GM23338 (cell line): ENCODE measurements at regions not wholly inside any gene's neighbourhood (a gene's known extent, or its start where the extent isn't known, plus 50 kb on each side); places are given as distances from the start of the nearest gene placed in this dataset.

Experiments used
- ATAC-seq: fragments of 200-7000 bp; cut with Tn5 transposase; 3 replicates; pipeline ENCODE4 v1.9.1; 2020
- DNase-seq: peaks from one replicate; pipeline ENCODE4 v3.0.0-alpha.2; 2015; ENCODE audit warnings: low spot score
- H2AFZ ChIP-seq: fragments of 200-600 bp; sonication (generic); 2 replicates; pipeline ENCODE4 v1.8.0; 2016; ENCODE audit warnings: antibody characterized with exemption, mild to moderate bottlenecking, moderate library complexity
- H3F3A ChIP-seq: fragments of 200-600 bp; sonication (generic); replicated peaks from 2 replicates; pipeline ENCODE4 v1.8.0; 2017; ENCODE audit warnings: antibody characterized with exemption, mixed run types, low read depth
- H3K27ac ChIP-seq: fragments of 200-600 bp; sonication (generic); 2 replicates; pipeline ENCODE4 v1.6.1; 2016; ENCODE audit warnings: low read depth
- H3K27me3 ChIP-seq: fragments of 200-600 bp; sonication (generic); 2 replicates; pipeline ENCODE4 v1.8.0; 2016; ENCODE audit warnings: mild to moderate bottlenecking, mixed run types, moderate library complexity; ENCODE audit not compliant: insufficient read depth
- H3K36me3 ChIP-seq: fragments of 200-600 bp; sonication (generic); 2 replicates; pipeline ENCODE4 v1.8.0; 2016; ENCODE audit warnings: mild to moderate bottlenecking; ENCODE audit not compliant: insufficient read depth
- H3K4me1 ChIP-seq: fragments of 200-600 bp; sonication (generic); 2 replicates; pipeline ENCODE4 v1.8.0; 2016; ENCODE audit warnings: mild to moderate bottlenecking, moderate library complexity; ENCODE audit not compliant: insufficient read depth
- H3K4me2 ChIP-seq: fragments of 200-600 bp; sonication (generic); 2 replicates; pipeline ENCODE4 v1.7.1; 2017; ENCODE audit warnings: mixed run types
- H3K4me3 ChIP-seq: fragments of 200-600 bp; sonication (generic); 2 replicates; pipeline ENCODE4 v1.6.1; 2016; ENCODE audit warnings: mixed run types
- H3K79me2 ChIP-seq: fragments of 200-600 bp; sonication (generic); replicated peaks from 2 replicates; pipeline ENCODE4 v1.8.0; 2017; ENCODE audit warnings: mild to moderate bottlenecking; ENCODE audit not compliant: insufficient read depth
- H3K9me2 ChIP-seq: fragments of 200-600 bp; sonication (generic); 2 replicates; pipeline ENCODE4 v1.8.0; 2017; ENCODE audit not compliant: insufficient read depth
- H4K20me1 ChIP-seq: fragments of 200-600 bp; sonication (generic); replicated peaks from 2 replicates; pipeline ENCODE4 v1.8.0; 2017; ENCODE audit warnings: mild to moderate bottlenecking; ENCODE audit not compliant: insufficient read depth
- H3K27ac Mint-ChIP-seq: 2 replicates; pipeline ENCODE4 v1.8.0; 2020; ENCODE audit warnings: inconsistent platforms, mild to moderate bottlenecking, moderate library complexity, mixed read lengths
- H3K27me3 Mint-ChIP-seq: 3 replicates; pipeline ENCODE4 v1.8.0; 2022; ENCODE audit warnings: low read depth, mild to moderate bottlenecking, moderate library complexity, mixed read lengths, inconsistent platforms; ENCODE audit not compliant: insufficient read depth, poor library complexity
- H3K36me3 Mint-ChIP-seq: 3 replicates; pipeline ENCODE4 v1.8.0; 2021; ENCODE audit warnings: low read depth, mild to moderate bottlenecking, inconsistent platforms, moderate library complexity, mixed read lengths
- H3K4me1 Mint-ChIP-seq: 3 replicates; pipeline ENCODE4 v1.8.0; 2020; ENCODE audit warnings: mild to moderate bottlenecking, inconsistent platforms, mixed read lengths
- H3K4me3 Mint-ChIP-seq: 3 replicates; pipeline ENCODE4 v1.8.0; 2021; ENCODE audit warnings: moderate library complexity, mild to moderate bottlenecking, inconsistent platforms, mixed read lengths
- H3K9me3 Mint-ChIP-seq: 3 replicates; pipeline ENCODE4 v1.8.0; 2020; ENCODE audit warnings: moderate library complexity, mild to moderate bottlenecking, inconsistent platforms, mixed read lengths
- CREB1 ChIP-seq: fragments of 250-450 bp; sonication (Bioruptor Pico); IDR thresholded peaks from 2 replicates; pipeline ENCODE4 v1.5.0; 2020; ENCODE audit warnings: low read depth, mild to moderate bottlenecking, moderate library complexity
- EZH2 ChIP-seq: fragments of 200-600 bp; sonication (generic); IDR thresholded peaks from one replicate; pipeline ENCODE4 v1.8.0; 2017; ENCODE audit warnings: antibody characterized with exemption, mild to moderate bottlenecking, low read depth; ENCODE audit not compliant: unreplicated experiment
- EZH2phosphoT487 ChIP-seq: fragments of 200-600 bp; sonication (generic); IDR thresholded peaks from one replicate; pipeline ENCODE4 v1.8.1; 2018; ENCODE audit warnings: antibody characterized with exemption; ENCODE audit not compliant: unreplicated experiment
- POLR2AphosphoS5 ChIP-seq: IDR thresholded peaks from 2 replicates; pipeline ENCODE4 v1.6.1; 2016; ENCODE audit warnings: antibody characterized with exemption, low read depth
- STAT1 ChIP-seq: IDR thresholded peaks from one replicate; pipeline ENCODE4 v1.6.1; 2016; ENCODE audit warnings: antibody characterized with exemption; ENCODE audit not compliant: unreplicated experiment
- ZNF114 ChIP-seq: fragments of 250-450 bp; sonication (Bioruptor Pico); IDR thresholded peaks from 2 replicates; pipeline ENCODE4 v1.5.0; 2020; ENCODE audit warnings: mild to moderate bottlenecking, moderate library complexity
- ZNF331 ChIP-seq: fragments of 250-450 bp; sonication (Bioruptor Pico); IDR thresholded peaks from 2 replicates; pipeline ENCODE4 v1.5.0; 2020; ENCODE audit warnings: low read depth, mild to moderate bottlenecking, moderate library complexity
- ZNF462 ChIP-seq: fragments of 250-450 bp; sonication (Bioruptor Pico); IDR thresholded peaks from 2 replicates; pipeline ENCODE4 v1.5.0; 2020; ENCODE audit warnings: mild to moderate bottlenecking, moderate library complexity
- TF ChIP-seq, protein P1 (sequence below), 2 experiments: fragments of 200-600 bp in 1 of 2; sonication (generic) in 1 of 2; conservative IDR thresholded peaks; 2 replicates each; pipeline versions ENCODE4 v1.5.1 to v1.6.1; 2016 to 2017; ENCODE audit warnings: antibody characterized with exemption in 2 of 2, low read depth in 2 of 2, mild to moderate bottlenecking in 2 of 2, moderate library complexity in 1 of 2
- TF ChIP-seq, protein P2 (sequence below): IDR thresholded peaks from 2 replicates; pipeline ENCODE4 v1.6.1; 2016; ENCODE audit warnings: antibody characterized with exemption
- TF ChIP-seq, protein P3 (sequence below): IDR thresholded peaks from one replicate; pipeline ENCODE4 v1.6.1; 2018; ENCODE audit warnings: antibody characterized with exemption; ENCODE audit not compliant: unreplicated experiment

DNA sequence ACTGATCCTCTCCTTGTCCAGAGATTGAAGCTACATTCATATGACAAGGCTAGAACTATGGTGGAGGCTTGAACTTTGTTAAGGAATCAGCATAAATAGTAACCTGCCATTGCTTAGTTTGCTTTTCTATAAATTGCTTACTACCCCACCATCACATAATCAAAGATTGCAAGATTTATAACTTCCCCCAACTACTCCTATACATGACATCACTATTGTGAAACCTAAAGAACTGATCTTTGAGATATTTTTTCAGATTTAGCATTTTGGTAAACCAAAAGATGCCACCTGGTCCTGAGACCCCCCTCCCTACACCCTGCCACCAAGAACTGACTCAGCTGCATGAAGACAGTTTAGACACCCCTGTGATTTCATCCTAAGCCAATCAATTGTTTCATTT, 385.3 kb downstream of the CDC5L start:
- no peak for ATAC-seq
- no peaks in the 10 kb centered on the region for H3K79me2 ChIP-seq
- H3K4me3 Mint-ChIP-seq = no peak overlapping the region
- H3K9me3 Mint-ChIP-seq = peaks cover 21% of the 10 kb centered on the region
- no peak overlapping the region; the same call in 1 of the 2 replicates for H2AFZ ChIP-seq
- H3F3A ChIP-seq = no peaks in the 10 kb centered on the region
- H3K27ac ChIP-seq = no peak overlapping the region
- no peak for DNase-seq
- peaks cover 6% of the 10 kb centered on the region; the same call in 1 of the 2 replicates for H3K36me3 ChIP-seq
- H3K27me3 ChIP-seq = no peaks in the 10 kb centered on the region
- H3K27ac Mint-ChIP-seq = no peak overlapping the region
- H3K9me2 ChIP-seq = peaks cover 8% of the 10 kb centered on the region; the same call in 1 of the 2 replicates
- TF ChIP-seq, protein P1, sequence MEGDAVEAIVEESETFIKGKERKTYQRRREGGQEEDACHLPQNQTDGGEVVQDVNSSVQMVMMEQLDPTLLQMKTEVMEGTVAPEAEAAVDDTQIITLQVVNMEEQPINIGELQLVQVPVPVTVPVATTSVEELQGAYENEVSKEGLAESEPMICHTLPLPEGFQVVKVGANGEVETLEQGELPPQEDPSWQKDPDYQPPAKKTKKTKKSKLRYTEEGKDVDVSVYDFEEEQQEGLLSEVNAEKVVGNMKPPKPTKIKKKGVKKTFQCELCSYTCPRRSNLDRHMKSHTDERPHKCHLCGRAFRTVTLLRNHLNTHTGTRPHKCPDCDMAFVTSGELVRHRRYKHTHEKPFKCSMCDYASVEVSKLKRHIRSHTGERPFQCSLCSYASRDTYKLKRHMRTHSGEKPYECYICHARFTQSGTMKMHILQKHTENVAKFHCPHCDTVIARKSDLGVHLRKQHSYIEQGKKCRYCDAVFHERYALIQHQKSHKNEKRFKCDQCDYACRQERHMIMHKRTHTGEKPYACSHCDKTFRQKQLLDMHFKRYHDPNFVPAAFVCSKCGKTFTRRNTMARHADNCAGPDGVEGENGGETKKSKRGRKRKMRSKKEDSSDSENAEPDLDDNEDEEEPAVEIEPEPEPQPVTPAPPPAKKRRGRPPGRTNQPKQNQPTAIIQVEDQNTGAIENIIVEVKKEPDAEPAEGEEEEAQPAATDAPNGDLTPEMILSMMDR (conservative IDR thresholded peaks at IDR 0.05; ENCODE audit: low read depth in 2 of 2) = no peak
- TF ChIP-seq EZH2phosphoT487 (no peak), ZNF114 (CRISPR knock-in tag) (no peak), POLR2AphosphoS5 (no peak), CREB1 (no peak), ZNF331 (no peak), STAT1 (no peak), ZNF462 (CRISPR knock-in tag) (no peak), EZH2 (no peak)
- TF ChIP-seq, protein P2, sequence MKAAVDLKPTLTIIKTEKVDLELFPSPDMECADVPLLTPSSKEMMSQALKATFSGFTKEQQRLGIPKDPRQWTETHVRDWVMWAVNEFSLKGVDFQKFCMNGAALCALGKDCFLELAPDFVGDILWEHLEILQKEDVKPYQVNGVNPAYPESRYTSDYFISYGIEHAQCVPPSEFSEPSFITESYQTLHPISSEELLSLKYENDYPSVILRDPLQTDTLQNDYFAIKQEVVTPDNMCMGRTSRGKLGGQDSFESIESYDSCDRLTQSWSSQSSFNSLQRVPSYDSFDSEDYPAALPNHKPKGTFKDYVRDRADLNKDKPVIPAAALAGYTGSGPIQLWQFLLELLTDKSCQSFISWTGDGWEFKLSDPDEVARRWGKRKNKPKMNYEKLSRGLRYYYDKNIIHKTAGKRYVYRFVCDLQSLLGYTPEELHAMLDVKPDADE = no peak
- TF ChIP-seq, protein P3, sequence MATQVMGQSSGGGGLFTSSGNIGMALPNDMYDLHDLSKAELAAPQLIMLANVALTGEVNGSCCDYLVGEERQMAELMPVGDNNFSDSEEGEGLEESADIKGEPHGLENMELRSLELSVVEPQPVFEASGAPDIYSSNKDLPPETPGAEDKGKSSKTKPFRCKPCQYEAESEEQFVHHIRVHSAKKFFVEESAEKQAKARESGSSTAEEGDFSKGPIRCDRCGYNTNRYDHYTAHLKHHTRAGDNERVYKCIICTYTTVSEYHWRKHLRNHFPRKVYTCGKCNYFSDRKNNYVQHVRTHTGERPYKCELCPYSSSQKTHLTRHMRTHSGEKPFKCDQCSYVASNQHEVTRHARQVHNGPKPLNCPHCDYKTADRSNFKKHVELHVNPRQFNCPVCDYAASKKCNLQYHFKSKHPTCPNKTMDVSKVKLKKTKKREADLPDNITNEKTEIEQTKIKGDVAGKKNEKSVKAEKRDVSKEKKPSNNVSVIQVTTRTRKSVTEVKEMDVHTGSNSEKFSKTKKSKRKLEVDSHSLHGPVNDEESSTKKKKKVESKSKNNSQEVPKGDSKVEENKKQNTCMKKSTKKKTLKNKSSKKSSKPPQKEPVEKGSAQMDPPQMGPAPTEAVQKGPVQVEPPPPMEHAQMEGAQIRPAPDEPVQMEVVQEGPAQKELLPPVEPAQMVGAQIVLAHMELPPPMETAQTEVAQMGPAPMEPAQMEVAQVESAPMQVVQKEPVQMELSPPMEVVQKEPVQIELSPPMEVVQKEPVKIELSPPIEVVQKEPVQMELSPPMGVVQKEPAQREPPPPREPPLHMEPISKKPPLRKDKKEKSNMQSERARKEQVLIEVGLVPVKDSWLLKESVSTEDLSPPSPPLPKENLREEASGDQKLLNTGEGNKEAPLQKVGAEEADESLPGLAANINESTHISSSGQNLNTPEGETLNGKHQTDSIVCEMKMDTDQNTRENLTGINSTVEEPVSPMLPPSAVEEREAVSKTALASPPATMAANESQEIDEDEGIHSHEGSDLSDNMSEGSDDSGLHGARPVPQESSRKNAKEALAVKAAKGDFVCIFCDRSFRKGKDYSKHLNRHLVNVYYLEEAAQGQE = no peak
- peaks cover 15% of the 10 kb centered on the region for H3K36me3 Mint-ChIP-seq
- H3K4me1 Mint-ChIP-seq = peaks cover 20% of the 10 kb centered on the region
- H3K27me3 Mint-ChIP-seq = peaks cover 8% of the 10 kb centered on the region
- H4K20me1 ChIP-seq = no peaks in the 10 kb centered on the region
- H3K4me2 ChIP-seq = no peak overlapping the region
- H3K4me3 ChIP-seq = no peak overlapping the region
- 0 out of 2 replicates have a peak, but pooled peaks cover 11% of the 10 kb centered on the region for H3K4me1 ChIP-seq
